ENCODE measurements at regions not wholly inside any gene's neighbourhood (a gene's known extent, or its start where the extent isn't known, plus 50 kb on each side); places are given as distances from the start of the nearest gene placed in this dataset.

DNA sequence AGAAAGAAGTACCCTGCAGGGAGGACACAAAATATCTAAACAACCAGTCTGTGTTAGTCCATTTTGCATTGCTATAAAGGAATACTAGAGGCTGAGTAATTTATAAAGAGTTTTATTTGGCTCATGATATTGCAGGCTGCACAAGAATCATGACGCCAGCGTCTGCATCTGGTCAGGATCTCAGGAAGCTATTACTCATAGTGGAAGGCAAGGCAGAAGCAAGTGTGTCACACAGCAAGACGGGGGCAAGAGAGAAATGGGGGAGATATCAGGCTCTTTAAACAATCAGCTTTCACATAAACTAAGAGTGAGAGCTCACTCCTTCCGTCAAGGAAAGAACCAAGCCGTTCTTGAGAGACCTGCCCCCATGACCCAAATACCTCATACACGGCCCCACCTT is 614.8 kb downstream of the ZIC1 start:
- Histone ChIP-seq H3K9me3 (ENCODE audit: low read length) (no peaks in the 10 kb centered on the region), H3K27ac (ENCODE audit: low read length) (no peak overlapping the region), H2AFZ (ENCODE audit: low read depth, low read length) (no peak overlapping the region), H3K79me2 (replicated peaks; ENCODE audit: insufficient read depth, low read length) (no peaks in the 10 kb centered on the region), H3K27me3 (ENCODE audit: insufficient read depth, low read depth, low read length) (no peaks in the 10 kb centered on the region), H3K9me2 (ENCODE audit: insufficient read depth, low read length) (no peaks in the 10 kb centered on the region), H3K4me3 (ENCODE audit: low read length) (no peak overlapping the region), H3K36me3 (ENCODE audit: insufficient read depth, low read length) (no peaks in the 10 kb centered on the region), H3K4me2 (ENCODE audit: low read length) (no peak overlapping the region), H3F3A (ENCODE audit: insufficient read depth, low read length, poor library complexity, severe bottlenecking) (no peaks in the 10 kb centered on the region), H4K20me1 (ENCODE audit: insufficient read depth) (no peaks in the 10 kb centered on the region), H3K9ac (ENCODE audit: low read length) (no peak overlapping the region)
- TF ChIP-seq TAF1 (IDR thresholded peaks at IDR 0.05; ENCODE audit: low read depth) (no peak), RAD21 (conservative IDR thresholded peaks at IDR 0.05) (no peak), EP300 (conservative IDR thresholded peaks at IDR 0.05; ENCODE audit: poor library complexity, severe bottlenecking) (no peak), MXI1 (conservative IDR thresholded peaks at IDR 0.05; ENCODE audit: poor library complexity, severe bottlenecking) (no peak), POLR2AphosphoS5 (IDR thresholded peaks at IDR 0.05) (no peak), SMC3 (conservative IDR thresholded peaks at IDR 0.05; ENCODE audit: poor library complexity) (no peak), EZH2 (IDR thresholded peaks at IDR 0.05; ENCODE audit: borderline replicate concordance, insufficient read depth, low read length, poor library complexity, severe bottlenecking) (no peak)
- TF ChIP-seq, protein P1, sequence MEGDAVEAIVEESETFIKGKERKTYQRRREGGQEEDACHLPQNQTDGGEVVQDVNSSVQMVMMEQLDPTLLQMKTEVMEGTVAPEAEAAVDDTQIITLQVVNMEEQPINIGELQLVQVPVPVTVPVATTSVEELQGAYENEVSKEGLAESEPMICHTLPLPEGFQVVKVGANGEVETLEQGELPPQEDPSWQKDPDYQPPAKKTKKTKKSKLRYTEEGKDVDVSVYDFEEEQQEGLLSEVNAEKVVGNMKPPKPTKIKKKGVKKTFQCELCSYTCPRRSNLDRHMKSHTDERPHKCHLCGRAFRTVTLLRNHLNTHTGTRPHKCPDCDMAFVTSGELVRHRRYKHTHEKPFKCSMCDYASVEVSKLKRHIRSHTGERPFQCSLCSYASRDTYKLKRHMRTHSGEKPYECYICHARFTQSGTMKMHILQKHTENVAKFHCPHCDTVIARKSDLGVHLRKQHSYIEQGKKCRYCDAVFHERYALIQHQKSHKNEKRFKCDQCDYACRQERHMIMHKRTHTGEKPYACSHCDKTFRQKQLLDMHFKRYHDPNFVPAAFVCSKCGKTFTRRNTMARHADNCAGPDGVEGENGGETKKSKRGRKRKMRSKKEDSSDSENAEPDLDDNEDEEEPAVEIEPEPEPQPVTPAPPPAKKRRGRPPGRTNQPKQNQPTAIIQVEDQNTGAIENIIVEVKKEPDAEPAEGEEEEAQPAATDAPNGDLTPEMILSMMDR (IDR thresholded peaks at IDR 0.05; ENCODE audit: poor library complexity, severe bottlenecking), result no peak

GRCh38 chr3:148026009-148026588 is 616.9 kb downstream of the ZIC1 start:
- Histone ChIP-seq H3K27ac (ENCODE audit: low read length) (no peak overlapping the region), H3K9ac (ENCODE audit: low read length) (no peak overlapping the region), H3K79me2 (replicated peaks; ENCODE audit: insufficient read depth, low read length) (no peaks in the 10 kb centered on the region), H4K20me1 (ENCODE audit: insufficient read depth) (no peaks in the 10 kb centered on the region), H3K4me3 (ENCODE audit: low read length) (no peak overlapping the region), H3K9me3 (ENCODE audit: low read length) (no peaks in the 10 kb centered on the region), H3F3A (ENCODE audit: insufficient read depth, low read length, poor library complexity, severe bottlenecking) (no peaks in the 10 kb centered on the region), H3K36me3 (ENCODE audit: insufficient read depth, low read length) (no peaks in the 10 kb centered on the region), H3K4me2 (ENCODE audit: low read length) (no peak overlapping the region), H3K9me2 (ENCODE audit: insufficient read depth, low read length) (no peaks in the 10 kb centered on the region), H2AFZ (ENCODE audit: low read depth, low read length) (no peak overlapping the region), H3K27me3 (ENCODE audit: insufficient read depth, low read depth, low read length) (no peaks in the 10 kb centered on the region)
- TF ChIP-seq EZH2 (IDR thresholded peaks at IDR 0.05; ENCODE audit: borderline replicate concordance, insufficient read depth, low read length, poor library complexity, severe bottlenecking), result no peak
- no peak for TF ChIP-seq SMC3 (conservative IDR thresholded peaks at IDR 0.05; ENCODE audit: poor library complexity)
- no peak for TF ChIP-seq EP300 (conservative IDR thresholded peaks at IDR 0.05; ENCODE audit: poor library complexity, severe bottlenecking)
- TF ChIP-seq, protein P1 (IDR thresholded peaks at IDR 0.05; ENCODE audit: poor library complexity, severe bottlenecking), result no peak
- TF ChIP-seq, protein P2, sequence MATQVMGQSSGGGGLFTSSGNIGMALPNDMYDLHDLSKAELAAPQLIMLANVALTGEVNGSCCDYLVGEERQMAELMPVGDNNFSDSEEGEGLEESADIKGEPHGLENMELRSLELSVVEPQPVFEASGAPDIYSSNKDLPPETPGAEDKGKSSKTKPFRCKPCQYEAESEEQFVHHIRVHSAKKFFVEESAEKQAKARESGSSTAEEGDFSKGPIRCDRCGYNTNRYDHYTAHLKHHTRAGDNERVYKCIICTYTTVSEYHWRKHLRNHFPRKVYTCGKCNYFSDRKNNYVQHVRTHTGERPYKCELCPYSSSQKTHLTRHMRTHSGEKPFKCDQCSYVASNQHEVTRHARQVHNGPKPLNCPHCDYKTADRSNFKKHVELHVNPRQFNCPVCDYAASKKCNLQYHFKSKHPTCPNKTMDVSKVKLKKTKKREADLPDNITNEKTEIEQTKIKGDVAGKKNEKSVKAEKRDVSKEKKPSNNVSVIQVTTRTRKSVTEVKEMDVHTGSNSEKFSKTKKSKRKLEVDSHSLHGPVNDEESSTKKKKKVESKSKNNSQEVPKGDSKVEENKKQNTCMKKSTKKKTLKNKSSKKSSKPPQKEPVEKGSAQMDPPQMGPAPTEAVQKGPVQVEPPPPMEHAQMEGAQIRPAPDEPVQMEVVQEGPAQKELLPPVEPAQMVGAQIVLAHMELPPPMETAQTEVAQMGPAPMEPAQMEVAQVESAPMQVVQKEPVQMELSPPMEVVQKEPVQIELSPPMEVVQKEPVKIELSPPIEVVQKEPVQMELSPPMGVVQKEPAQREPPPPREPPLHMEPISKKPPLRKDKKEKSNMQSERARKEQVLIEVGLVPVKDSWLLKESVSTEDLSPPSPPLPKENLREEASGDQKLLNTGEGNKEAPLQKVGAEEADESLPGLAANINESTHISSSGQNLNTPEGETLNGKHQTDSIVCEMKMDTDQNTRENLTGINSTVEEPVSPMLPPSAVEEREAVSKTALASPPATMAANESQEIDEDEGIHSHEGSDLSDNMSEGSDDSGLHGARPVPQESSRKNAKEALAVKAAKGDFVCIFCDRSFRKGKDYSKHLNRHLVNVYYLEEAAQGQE (IDR thresholded peaks at IDR 0.05; ENCODE audit: borderline replicate concordance), result no peak
- TF ChIP-seq RAD21 (conservative IDR thresholded peaks at IDR 0.05), result no peak
- no peak for TF ChIP-seq POLR2AphosphoS5 (IDR thresholded peaks at IDR 0.05)
- TF ChIP-seq MXI1 (conservative IDR thresholded peaks at IDR 0.05; ENCODE audit: poor library complexity, severe bottlenecking), result no peak
- no peak for TF ChIP-seq TAF1 (IDR thresholded peaks at IDR 0.05; ENCODE audit: low read depth)
